ENCODE measurements at regions not wholly inside any gene's neighbourhood (a gene's known extent, or its start where the extent isn't known, plus 50 kb on each side); places are given as distances from the start of the nearest gene placed in this dataset.
A peak's percentile ranks its signal among the peaks of the same experiment; 100 is the strongest.

- H3K27ac Mint-ChIP-seq = no peak overlapping the region
- no peak overlapping the region for H3K4me3 ChIP-seq (ENCODE audit: low read length)
- H3K4me1 ChIP-seq (ENCODE audit: control insufficient read depth, insufficient read depth, low read length) = no peaks in the 10 kb centered on the region
These were observed 65.6 kb downstream of the SERPINA3 start for GRCh38 chr14:94677747-94678146.

GRCh38 chr14:94677213-94677612 is 65.0 kb downstream of the SERPINA3 start:
- H3K27ac ChIP-seq (ENCODE audit: low read depth, low read length) = no peak overlapping the region

More at GRCh38 chr14:94677747-94678146, 65.6 kb downstream of the SERPINA3 start:
- no peaks in the 10 kb centered on the region for H3K27me3 ChIP-seq (ENCODE audit: control insufficient read depth, insufficient read depth, low read length, poor library complexity, severe bottlenecking)
- no peaks in the 10 kb centered on the region for H3K36me3 Mint-ChIP-seq (ENCODE audit: low read depth)
- DNase-seq = peak; percentile 51
- H3K36me3 ChIP-seq (ENCODE audit: control insufficient read depth, insufficient read depth, low read length) = no peaks in the 10 kb centered on the region
- WGBS, 2 experiments (ENCODE audit: insufficient coverage in 1 of 2, insufficient read length in 1 of 2) = 75 to 80% methylated on average over 3 to 6 of the region's 6 CpGs
- peaks cover 8% of the 10 kb centered on the region for H3K4me1 Mint-ChIP-seq
- TF ChIP-seq, protein P1, sequence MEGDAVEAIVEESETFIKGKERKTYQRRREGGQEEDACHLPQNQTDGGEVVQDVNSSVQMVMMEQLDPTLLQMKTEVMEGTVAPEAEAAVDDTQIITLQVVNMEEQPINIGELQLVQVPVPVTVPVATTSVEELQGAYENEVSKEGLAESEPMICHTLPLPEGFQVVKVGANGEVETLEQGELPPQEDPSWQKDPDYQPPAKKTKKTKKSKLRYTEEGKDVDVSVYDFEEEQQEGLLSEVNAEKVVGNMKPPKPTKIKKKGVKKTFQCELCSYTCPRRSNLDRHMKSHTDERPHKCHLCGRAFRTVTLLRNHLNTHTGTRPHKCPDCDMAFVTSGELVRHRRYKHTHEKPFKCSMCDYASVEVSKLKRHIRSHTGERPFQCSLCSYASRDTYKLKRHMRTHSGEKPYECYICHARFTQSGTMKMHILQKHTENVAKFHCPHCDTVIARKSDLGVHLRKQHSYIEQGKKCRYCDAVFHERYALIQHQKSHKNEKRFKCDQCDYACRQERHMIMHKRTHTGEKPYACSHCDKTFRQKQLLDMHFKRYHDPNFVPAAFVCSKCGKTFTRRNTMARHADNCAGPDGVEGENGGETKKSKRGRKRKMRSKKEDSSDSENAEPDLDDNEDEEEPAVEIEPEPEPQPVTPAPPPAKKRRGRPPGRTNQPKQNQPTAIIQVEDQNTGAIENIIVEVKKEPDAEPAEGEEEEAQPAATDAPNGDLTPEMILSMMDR (conservative IDR thresholded peaks at IDR 0.05) = no peak
- no peak overlapping the region for H3K27ac ChIP-seq (ENCODE audit: low read depth, low read length)
- no peaks in the 10 kb centered on the region for H3K9me3 ChIP-seq (ENCODE audit: control insufficient read depth, low read length)
- H3K9ac ChIP-seq (ENCODE audit: extremely low read depth, low read length, poor library complexity, severe bottlenecking) = no peak overlapping the region
- H3K9me3 Mint-ChIP-seq = no peaks in the 10 kb centered on the region
- H3K27me3 Mint-ChIP-seq (ENCODE audit: insufficient read depth) = peaks cover 6% of the 10 kb centered on the region
- no peak overlapping the region for H3K4me3 Mint-ChIP-seq

DNA sequence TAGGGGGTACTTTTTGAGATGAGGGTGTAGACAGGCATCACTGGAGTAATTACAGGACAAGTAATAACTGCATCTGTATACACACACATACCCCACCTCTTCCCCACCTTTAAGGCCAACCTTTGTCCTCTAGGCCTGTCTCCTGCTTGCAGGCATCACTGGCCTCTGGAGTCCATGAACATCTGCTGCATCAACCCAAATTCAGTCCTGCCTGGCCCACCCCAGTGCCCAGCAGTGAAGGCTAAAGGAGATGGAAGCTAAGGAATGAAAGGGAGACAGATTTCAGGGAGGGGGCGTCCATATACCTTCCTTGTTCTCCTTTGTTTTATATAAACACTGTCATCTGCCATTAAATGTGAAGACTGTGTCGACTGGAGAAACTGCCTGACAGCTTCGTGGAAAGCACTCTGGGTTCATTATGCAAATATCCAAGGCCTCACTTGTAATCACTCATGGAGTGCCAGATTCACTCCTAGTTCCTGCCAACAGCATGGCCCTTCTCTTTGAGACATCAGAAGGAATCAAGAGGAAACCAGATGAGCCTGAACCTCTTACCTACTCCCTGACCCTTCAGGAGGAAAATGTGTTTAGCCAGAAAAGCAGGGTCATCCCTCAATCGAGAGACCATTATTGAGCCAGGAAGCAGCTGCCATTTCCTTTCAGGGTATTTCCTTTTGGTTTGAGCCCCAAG is 64.4 kb downstream of the SERPINA3 start:
- H3K4me1 ChIP-seq (ENCODE audit: control insufficient read depth, insufficient read depth, low read length) = no peaks in the 10 kb centered on the region
- H3K36me3 ChIP-seq (ENCODE audit: control insufficient read depth, insufficient read depth, low read length) = no peaks in the 10 kb centered on the region
- no peaks in the 10 kb centered on the region for H3K9me3 ChIP-seq (ENCODE audit: control insufficient read depth, low read length)
- H3K27me3 ChIP-seq (ENCODE audit: control insufficient read depth, insufficient read depth, low read length, poor library complexity, severe bottlenecking) = no peaks in the 10 kb centered on the region
- no peak overlapping the region for H3K4me3 ChIP-seq (ENCODE audit: low read length)
- no peak for DNase-seq
- no peaks in the 10 kb centered on the region for H3K9me3 Mint-ChIP-seq
- H3K4me1 Mint-ChIP-seq = no peaks in the 10 kb centered on the region
- no peak overlapping the region for H3K4me3 Mint-ChIP-seq
- TF ChIP-seq, protein P1 (conservative IDR thresholded peaks at IDR 0.05) = no peak
- no peak overlapping the region for H3K9ac ChIP-seq (ENCODE audit: extremely low read depth, low read length, poor library complexity, severe bottlenecking)
- H3K36me3 Mint-ChIP-seq (ENCODE audit: low read depth) = no peaks in the 10 kb centered on the region
- H3K27ac ChIP-seq (ENCODE audit: low read depth, low read length) = no peak overlapping the region
- WGBS, 2 experiments (ENCODE audit: insufficient coverage in 1 of 2, insufficient read length in 1 of 2) = 87 to 90% methylated on average over 4 of the region's 4 CpGs
- peaks cover 6% of the 10 kb centered on the region for H3K27me3 Mint-ChIP-seq (ENCODE audit: insufficient read depth)
- no peak overlapping the region for H3K27ac Mint-ChIP-seq

More at GRCh38 chr14:94677213-94677612, 65.0 kb downstream of the SERPINA3 start:
- H3K36me3 Mint-ChIP-seq (ENCODE audit: low read depth) = no peaks in the 10 kb centered on the region
- Histone ChIP-seq H3K9ac (ENCODE audit: extremely low read depth, low read length, poor library complexity, severe bottlenecking) (no peak overlapping the region), H3K4me1 (ENCODE audit: control insufficient read depth, insufficient read depth, low read length) (no peaks in the 10 kb centered on the region), H3K36me3 (ENCODE audit: control insufficient read depth, insufficient read depth, low read length) (no peaks in the 10 kb centered on the region), H3K27me3 (ENCODE audit: control insufficient read depth, insufficient read depth, low read length, poor library complexity, severe bottlenecking) (no peaks in the 10 kb centered on the region), H3K4me3 (ENCODE audit: low read length) (no peak overlapping the region), H3K9me3 (ENCODE audit: control insufficient read depth, low read length) (no peaks in the 10 kb centered on the region)
- peaks cover 6% of the 10 kb centered on the region for H3K27me3 Mint-ChIP-seq (ENCODE audit: insufficient read depth)
- no peak overlapping the region for H3K27ac Mint-ChIP-seq
- H3K4me1 Mint-ChIP-seq = peaks cover 3% of the 10 kb centered on the region
- no peak overlapping the region for H3K4me3 Mint-ChIP-seq
- 86 to 87% methylated on average over 3 to 4 of the region's 4 CpGs for WGBS, 2 experiments (ENCODE audit: insufficient coverage in 1 of 2, insufficient read length in 1 of 2)
- no peak for DNase-seq
- no peaks in the 10 kb centered on the region for H3K9me3 Mint-ChIP-seq
- TF ChIP-seq, protein P1 (conservative IDR thresholded peaks at IDR 0.05) = no peak

All from endodermal cell (in vitro differentiated cells).